Activated CD8-positive, alpha-beta memory T cell treated with anti-CD3 and anti-CD28 coated beads for 4 hours (primary cell): ENCODE measurements at regions not wholly inside any gene's neighbourhood (a gene's known extent, or its start where the extent isn't known, plus 50 kb on each side); places are given as distances from the start of the nearest gene placed in this dataset.
"Not testable (repeated sequence)": the region's sequence is repeated elsewhere in the genome, so short reads cannot be mapped to it uniquely, and the experiment has no call there.

Experiments
- DNase-seq, 2 donors: peaks; one replicate each; pipeline ENCODE4 v3.0.0-alpha.2; 2020; ENCODE audit warnings: low read depth in 2 of 2

DNA sequence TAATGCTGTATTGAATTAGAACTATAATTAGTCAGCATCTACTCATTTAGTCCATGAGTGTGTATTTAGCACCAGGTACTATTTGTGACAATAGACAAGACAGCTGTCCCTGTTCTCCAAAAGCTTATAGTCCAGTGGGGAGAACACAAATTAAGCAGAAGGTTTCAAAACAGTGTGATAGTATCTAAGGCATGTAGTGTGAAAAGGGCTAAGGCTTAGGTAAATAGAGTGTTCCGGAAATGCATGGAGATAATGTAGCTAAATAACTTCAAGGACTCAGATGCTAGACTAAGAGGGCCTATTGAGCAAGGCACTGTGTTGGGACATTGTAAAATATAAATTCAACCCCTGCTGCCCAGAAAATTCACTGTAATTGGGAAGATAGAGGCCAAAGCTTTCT lies 144.1 kb upstream of the MIR17HG start:
- no peak for DNase-seq

- DNase-seq: no peak
These were observed 140.2 kb upstream of the MIR17HG start for GRCh38 chr13:91207261-91207660.

DNA sequence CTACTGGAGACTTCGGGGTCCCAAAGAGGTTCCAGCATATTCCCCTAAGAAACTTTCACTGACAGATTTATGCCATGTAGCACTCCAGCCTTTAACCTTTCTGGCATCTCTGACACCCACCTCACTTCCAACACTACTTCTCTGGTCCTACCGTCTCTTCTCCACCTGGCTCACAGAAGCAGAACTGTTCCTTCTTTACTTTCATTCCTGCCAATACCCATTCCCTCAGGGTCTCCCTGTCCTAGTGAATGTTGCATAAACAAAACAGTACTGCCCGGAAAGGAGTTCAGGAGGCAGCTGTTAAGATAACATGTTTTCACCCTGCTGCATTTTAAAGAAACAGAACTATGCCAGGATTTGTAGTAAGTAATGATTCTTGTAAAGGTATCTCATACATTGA lies 136.0 kb upstream of the MIR17HG start:
- DNase-seq: no peak

DNA sequence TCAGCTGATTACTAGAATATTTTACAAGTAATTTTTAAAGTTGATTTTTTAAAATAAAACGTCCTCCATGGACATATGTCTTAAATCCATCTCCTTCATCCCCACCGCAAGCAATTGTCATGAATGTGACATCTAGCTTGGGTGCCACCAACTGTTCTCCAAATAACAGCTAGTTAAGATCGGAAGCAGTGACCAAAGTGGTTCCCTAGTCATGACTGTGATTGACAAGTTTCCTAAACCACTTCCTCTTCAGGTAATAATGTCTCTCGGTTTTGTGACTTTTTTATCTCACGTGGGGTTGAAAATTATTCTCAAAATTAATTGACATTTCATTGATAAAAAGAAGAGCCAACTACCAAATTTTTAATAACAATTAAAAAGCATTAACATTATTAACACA lies 135.3 kb upstream of the MIR17HG start:
- no peak for DNase-seq

- DNase-seq: no peak
These were observed 133.5 kb upstream of the MIR17HG start for GRCh38 chr13:91214031-91214430.

GRCh38 chr13:91216928-91217700 lies 130.4 kb upstream of the MIR17HG start:
- no peak for DNase-seq

DNA sequence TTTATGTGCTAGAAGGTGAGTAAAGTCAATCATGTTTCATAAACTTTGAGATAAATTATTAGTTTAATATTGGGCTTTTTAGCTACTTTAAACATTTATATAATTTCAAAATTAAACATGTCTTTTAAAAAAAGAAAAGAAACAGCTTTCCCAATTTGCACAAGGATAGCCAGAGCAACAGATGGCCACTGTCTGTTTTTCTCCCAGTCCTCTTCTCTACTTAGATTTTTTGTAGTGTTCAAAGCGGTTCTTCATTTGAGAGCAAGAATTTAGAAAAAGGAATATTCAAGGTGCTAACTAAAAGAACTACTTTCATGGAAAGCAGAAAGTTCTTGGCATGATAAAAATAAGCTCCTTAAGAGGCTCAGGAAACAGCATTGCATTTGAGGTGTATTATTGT lies 128.3 kb upstream of the MIR17HG start:
- DNase-seq: no peak

DNA sequence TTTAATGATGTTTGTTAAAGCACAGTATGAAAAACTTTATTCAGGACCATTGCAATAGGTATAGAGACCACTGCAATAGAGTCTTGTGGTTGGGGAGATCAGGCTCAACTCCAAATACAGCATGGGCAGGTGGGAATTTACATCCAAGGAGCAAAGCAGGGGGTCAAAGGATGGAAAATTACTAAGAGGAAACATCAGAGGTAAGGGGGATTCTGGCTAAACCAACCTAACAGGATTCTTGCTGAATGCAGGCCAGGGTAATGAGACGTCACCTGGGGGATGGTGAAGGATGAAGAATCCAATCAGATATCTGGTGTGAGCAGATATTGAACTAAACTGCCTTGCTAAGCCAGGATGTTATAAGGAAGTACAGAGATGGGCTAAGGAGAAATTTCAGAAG lies 126.6 kb upstream of the MIR17HG start:
- DNase-seq: no peak

DNA sequence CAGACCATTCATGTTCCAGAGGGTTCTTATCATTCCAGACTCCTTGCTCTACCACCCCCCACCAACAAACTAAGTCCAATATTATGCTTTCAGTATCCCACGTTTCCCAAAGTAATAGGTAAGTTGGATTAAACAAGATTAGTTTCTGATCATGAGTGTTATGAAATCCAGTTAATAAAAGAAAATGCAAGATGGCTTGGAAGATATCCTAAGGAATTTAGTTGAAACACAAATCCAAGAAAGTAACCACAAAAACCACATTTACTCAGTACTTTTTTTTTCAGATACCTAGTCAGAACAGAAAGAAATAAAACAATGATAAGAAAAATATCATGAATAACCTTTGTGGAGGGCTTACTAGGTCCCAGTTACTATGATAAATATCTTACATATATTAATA lies 119.4 kb upstream of the MIR17HG start:
- no peak for DNase-seq

- no peak for DNase-seq
These were observed 118.5 kb upstream of the MIR17HG start for GRCh38 chr13:91228940-91229339.

DNA sequence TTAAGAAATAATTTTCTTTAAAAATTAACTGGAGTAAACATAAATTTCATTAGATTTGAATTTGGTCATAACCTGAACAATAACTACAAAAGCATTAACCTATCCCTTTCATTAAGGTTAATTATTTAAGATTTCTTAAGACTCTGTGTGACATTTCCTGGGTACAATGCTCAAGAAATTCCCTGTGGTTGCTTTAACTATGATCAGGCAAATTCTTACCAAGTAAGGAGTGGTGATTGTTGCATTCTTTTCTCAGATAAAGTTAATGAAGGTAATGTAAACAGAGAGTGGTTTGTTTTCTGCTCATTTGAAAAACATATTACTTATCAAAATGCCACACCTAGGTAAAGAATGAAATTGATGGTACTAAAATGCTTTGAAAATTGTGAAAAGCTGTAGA lies 114.8 kb upstream of the MIR17HG start:
- DNase-seq: no peak

GRCh38 chr13:91233291-91233690 lies 114.2 kb upstream of the MIR17HG start:
- DNase-seq: no peak

- no peak for DNase-seq
These were observed 111.3 kb upstream of the MIR17HG start for GRCh38 chr13:91236182-91236581.

DNA sequence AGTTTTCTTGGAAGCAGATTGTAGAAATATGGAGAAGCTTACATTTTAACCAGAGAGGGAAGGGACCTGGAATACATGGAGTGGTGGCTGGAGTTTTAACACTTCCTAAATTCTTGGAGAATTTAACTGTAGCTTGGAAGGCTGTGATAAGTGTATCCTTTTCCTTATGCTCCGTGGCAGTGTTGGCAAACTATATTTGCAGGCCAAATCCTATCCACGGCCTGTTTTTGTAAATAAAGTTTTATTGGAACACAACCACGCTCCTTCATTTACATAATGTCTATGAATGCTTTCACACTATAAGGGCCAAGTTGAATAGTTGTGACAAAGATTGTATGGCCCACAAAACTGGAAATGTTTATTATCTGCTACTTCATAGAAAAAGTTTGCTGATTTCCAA lies 110.6 kb upstream of the MIR17HG start:
- DNase-seq: no peak

- no peak for DNase-seq
These were observed 109.5 kb upstream of the MIR17HG start for GRCh38 chr13:91238036-91238435.

- no peak for DNase-seq
These were observed 107.1 kb upstream of the MIR17HG start for GRCh38 chr13:91240341-91240740.

- DNase-seq: no peak
These were observed 106.1 kb upstream of the MIR17HG start for GRCh38 chr13:91241221-91241933.

DNA sequence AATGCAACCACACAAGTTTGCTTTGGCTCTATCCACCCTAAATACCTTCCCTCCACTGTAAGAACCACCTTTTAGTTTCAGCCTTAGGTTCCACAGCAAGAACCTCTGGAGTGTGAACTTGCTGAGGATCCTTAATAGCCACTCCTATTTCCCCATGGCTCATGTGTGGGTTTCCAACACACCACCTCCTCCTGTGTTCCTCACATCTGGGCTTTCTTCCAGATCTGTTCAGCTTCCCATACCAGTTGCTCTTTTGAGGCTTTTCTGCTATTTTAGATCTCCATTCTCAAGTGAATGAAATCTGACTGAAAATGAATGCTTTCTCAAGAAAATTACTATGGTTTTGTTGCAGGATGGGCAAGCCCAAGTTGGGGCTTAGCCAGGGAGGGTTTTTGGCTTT lies 104.8 kb upstream of the MIR17HG start:
- DNase-seq: no peak

GRCh38 chr13:91245288-91245687 lies 102.2 kb upstream of the MIR17HG start:
- DNase-seq: no peak

DNA sequence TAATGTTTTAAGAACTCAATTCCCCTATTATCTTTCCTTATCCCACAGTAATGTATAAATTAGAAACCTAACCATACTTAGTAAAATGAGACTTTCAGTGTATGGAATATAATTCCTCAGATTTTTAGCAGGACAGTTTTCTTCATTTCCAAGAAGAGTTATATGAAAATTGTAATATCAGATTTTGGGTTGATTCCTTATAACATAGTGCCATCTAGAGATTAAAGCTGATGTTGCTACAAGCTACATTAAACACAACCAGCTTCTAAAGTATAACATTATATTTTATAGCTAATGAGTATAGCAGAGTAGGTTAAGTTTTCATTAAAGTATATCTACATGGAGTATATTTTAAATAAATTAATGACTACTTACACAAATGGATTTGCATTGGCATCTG lies 99.7 kb upstream of the MIR17HG start:
- DNase-seq: no peak

DNA sequence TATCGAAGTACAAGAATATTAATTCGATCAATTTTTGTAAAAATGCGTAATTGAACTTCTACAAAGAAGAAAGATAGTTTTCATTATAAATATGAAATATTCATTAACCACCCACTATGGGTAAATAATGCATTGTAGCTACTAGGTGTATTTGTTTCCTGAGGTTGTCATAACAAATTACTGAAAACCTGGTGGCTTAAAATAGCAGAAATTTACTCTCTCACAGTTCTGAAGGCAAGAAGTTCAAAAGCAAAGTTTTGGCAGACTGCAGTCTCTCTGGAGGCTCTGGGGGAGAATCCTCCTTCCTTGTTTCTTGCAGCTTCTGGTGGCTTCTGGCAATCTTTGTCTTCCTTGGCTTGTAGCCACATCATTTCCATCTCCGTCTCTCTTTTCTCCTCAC lies 99.2 kb upstream of the MIR17HG start:
- DNase-seq: no peak

- DNase-seq: no peak
These were observed 98.1 kb upstream of the MIR17HG start for GRCh38 chr13:91249370-91249769.

DNA sequence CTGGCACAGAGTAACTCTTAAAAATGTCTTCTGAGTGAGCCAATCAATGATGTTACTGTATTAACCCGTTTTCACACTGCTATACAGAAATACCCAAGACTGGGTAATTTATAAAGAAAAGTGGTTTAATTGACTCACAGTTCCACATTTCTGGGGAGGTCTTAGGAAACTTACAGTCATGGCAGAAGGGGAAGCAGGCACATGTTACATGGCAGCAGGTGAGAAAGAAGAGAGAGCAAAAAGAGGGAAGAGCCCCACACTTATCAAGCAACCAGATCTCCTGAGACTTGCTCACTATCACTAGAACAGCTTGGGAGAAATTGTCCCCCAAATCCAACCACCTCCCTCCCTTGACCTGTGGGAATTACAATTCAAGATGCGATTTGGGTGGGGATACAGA lies 97.6 kb upstream of the MIR17HG start:
- no peak for DNase-seq

DNA sequence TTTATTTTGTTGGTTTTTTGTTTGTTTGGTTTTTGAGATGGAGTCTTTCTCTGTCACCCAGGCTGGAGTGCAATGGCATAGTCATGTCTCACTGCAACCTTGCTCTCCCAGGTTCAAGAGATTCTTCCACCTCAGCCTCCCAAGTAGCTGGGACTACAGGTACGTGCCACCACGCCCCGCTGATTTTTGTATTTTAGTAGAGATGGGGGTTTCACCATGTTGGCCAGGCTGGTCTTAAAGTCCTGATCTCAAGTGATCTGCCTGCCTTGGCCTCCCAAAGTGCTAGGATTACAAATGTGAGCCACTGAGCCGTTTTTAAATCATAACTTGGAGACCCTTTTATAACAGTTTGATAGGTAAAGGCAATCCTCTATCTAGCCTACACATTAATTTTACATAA lies 95.9 kb upstream of the MIR17HG start:
- not testable (repeated sequence) for DNase-seq
